ENCODE measurements at regions not wholly inside any gene's neighbourhood (a gene's known extent, or its start where the extent isn't known, plus 50 kb on each side); places are given as distances from the start of the nearest gene placed in this dataset.
"Not testable (repeated sequence)": the region's sequence is repeated elsewhere in the genome, so short reads cannot be mapped to it uniquely, and the experiment has no call there.

DNA sequence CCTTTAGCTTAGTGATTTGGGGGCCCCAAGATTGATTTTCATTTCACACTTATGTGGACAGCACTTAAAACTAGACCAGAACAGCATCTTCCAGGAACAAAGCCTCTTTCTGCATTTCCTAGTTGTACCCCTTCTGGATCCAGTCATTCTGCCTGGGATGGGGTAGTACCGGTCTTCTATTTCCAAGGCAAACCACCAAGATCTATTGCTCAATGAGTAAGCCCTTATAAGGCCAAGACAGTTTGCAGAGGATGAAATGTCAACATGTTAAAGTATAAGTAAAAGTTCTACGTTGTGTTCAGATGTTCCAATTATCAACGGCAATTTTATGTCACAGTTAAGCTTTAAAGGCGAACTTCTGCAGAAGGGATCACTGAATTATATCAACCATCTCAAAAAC lies 106.9 kb upstream of the ZNF746 start:
- no peak for DNase-seq

- DNase-seq, result not testable (repeated sequence)
Measured at GRCh38 chr7:149600669-149601330, 103.2 kb upstream of the ZNF746 start.

DNA sequence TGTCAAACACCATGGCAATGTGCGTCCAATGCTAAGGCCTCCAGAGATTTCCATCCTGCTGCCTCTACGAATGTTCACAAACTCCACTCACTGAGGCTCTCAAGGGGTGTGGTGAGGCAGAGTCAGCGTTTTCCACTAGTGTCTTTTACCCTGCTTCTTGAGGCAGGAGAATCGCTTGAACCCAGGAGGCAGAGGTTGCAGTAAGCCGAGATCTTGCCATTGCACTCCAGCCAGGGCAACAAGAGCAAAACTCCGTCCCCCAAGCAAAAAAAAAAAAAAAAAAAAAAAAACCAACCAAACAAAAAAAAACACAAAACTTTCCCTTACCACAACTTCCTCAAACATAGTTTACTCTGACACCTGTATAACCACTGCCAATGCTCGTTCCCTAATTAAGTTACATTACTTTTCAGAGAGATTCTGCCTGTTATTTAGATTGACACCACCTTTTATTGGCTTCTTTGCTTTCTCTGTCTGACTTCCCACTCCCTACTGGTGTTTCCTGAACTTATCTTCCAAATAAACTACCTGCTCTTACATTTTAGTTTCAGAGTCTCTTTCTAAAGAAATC lies 102.1 kb upstream of the ZNF746 start:
- DNase-seq, result no peak

DNA sequence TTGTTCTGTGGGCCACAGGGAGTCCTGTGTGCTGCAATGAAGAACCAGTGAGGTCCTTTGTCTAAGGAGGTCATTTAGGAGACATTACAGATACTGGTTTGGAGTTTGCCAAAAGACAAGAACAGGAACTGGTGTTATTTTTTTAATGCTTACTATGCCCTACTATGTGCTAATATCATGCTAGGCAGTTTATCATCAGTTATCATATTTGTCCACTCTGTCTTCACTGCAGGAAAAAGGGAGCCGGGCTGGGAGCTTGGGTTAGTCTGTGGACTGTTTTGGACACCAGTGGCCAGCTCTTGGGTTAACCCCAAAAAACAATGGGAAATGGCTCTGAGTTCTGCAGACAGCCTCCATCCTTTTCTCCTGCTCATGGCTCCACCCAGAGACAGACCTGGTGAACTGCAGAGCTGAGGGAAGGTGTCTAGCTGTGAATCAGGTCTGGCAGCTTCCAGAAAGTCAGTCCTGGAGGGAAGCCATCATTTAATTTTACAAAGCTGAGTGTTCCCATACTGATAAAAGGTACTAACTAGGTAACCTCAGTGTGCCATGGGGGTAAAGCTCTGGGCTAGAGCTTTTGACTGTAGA lies 101.2 kb upstream of the ZNF746 start:
- DNase-seq, result no peak

- not testable (repeated sequence) for DNase-seq
Measured at GRCh38 chr7:149597789-149598188, 100.2 kb upstream of the ZNF746 start.

- no peak for DNase-seq
Measured at GRCh38 chr7:149595541-149595940, 97.9 kb upstream of the ZNF746 start.

DNA sequence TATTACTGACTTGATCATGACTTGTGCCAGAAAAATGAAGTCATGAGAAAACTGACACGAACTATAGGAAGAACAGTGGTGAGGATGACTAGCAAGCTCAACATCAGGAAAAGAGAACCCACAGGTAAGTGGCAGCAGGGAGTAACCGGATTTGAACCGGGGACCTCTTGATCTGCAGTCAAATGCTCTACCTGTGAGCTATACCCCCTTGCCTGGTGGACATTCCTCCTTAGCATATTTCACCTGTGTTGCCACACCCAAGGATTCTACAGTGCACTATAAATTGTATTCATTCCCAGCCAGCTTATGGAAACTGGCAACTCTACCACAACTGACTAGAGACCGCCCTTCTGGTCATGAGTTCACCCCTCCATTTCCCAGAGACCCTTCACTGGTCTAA lies 97.5 kb upstream of the ZNF746 start:
- DNase-seq, result no peak

DNA sequence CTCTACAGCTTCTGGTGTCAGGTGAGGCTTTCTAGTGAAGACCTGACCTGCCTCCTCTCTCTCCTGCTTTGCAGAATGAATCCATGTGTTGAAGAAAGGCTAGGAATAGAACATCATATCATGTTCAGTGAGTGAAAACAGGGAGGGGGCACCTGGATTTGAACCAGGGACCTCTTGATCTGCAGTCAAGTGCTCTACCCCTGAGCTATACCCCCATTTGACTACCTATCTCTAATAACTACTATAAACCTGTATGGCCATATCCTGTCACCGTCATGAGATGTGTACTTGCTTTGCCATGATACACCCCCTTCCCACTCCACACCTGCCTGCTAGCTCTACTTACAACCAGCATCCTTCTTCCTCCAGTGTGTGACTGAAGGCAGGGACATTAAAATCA lies 91.3 kb upstream of the ZNF746 start:
- no peak for DNase-seq

DNA sequence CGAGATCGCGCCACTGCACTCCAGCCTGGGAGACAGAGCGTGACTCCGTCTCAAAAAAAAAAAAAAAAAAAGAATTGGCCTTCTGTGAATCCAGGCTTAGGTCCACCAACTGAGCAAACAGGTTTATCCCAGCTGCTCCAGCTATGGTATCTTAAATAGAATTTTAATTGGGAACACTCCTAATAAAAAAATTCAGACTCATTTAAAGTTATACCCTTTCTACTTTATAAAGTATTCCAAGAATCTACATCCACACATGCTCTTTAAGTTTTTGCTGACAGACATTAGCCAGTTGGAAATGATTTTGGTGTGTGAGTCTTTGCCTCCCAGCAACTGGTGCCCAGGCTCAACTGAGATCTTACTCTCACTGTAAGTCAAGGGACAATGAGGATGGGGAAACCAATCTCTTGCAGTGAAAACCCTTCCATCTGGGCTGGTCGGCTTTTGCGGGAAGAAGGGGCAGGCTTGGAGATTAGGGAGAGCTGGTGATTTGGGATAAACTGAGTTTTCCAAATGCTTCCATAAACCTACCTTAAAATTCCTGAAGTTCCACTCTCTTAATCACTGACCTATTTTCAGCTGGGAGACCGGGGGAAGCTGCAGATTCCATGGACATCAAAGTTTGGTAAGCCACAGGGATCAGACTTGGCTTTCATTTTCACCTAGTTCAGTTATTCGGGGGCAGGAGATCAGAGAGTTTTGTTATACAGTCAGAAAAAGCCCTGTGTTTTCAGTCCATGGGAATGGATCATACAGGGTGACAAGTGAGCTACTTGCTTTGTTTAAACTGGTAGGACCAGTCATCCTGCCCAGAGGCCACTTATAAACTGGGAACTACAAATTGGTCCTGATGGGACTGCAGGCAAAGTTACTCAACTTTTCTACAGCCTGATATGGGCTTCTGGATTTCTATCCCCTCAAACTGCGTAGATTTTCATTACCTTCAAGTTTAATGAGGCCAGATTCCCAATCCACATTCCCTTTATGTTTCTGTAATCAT lies 89.3 kb upstream of the ZNF746 start:
- DNase-seq, result no peak

DNA sequence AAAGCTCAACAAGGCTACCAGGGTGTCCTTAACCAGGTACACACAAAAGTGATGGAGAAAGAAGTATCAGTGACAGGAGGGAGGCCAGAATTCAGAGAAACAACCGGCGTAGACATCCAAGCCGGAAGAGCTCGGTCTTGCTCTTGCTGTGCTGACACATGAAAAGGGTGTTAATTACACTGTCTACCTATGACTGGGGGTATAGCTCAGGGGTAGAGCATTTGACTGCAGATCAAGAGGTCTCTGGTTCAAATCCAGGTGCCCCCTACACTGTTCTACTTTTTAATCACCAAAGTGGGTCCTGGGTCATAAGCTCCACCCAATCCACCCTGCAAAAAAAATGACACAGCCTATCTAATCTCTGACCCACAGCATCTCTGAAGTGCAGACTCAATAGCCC lies 86.9 kb upstream of the ZNF746 start:
- no peak for DNase-seq

DNA sequence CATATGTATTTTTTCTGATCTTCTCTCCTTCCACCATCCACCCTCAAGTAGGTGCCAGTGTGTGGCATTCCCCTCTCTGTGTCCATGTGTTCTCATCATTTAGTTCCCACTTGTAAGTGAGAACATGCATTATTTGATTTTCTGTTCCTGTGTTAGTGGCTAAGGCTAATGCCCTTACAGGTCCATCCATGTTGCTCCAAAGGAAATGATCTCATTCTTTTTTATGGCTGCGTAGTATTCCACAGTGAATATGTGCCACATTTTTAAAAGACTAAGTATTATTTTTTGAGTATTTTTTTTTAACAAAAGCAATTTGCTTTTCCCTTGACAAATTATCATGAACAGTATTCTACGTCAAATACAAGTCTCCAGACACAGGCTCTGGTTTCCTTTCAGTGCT lies 86.4 kb upstream of the ZNF746 start:
- DNase-seq, result no peak

- DNase-seq, result no peak
Measured at GRCh38 chr7:149580328-149580727, 82.7 kb upstream of the ZNF746 start.

- not testable (repeated sequence) for DNase-seq
Measured at GRCh38 chr7:149579365-149579764, 81.8 kb upstream of the ZNF746 start.

DNA sequence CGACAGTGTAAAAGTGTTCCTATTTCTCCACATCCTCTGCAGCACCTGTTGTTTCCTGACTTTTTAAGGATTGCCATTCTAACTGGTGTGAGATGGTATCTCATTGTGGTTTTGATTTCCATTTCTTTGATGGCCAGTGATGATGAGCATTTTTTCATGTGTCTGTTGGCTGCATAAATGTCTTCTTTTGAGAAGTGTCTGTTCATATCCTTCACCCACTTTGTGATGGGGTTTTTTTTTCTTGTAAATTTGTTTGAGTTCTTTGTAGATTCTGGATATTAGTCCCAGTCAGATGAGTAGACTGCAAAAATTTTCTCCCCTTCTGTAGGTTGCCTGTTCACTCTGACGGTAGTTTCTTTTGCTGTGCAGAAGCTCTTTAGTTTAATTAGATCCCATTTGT lies 76.8 kb upstream of the ZNF746 start:
- DNase-seq, result not testable (repeated sequence)

DNA sequence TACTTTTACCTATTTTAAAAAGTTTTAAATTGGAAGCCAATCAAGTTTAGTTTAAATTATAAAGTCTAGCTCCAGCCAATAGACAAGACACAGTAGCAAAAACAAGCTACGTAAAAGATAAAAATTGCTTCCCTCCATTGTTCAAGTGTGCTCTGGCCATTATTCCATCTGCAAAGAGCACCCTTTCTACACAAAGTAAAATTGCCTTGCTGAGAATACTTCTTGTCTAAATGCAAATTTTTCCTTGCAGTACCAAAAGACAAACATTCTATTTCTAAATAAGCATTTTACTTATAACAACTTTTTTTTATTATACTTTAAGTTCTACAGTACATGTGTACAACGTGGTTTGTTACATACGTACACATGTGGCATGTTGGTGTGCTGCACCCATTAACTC lies 75.9 kb upstream of the ZNF746 start:
- DNase-seq, result no peak

- not testable (repeated sequence) for DNase-seq
Measured at GRCh38 chr7:149572920-149573319, 75.3 kb upstream of the ZNF746 start.

DNA sequence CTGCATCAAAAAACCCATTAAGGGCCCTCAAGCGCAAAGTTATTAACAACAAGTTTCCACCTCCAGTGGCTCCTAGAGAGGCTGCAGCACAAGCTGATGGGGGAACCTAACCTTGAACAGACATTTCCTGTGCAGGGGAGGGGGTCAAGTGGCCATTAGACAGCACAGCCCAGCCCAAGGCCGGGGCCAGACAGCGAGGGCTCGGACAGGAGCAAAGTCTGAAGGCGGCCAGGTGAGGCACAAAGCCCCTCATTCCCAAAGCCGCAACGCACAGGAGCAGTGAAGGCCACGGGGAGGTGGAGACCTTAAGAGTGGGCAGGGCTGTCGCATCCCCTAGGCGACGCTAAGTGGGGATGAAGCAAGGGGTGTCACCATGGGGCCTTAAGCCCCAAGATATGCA lies 73.2 kb upstream of the ZNF746 start:
- DNase-seq, result no peak

DNA sequence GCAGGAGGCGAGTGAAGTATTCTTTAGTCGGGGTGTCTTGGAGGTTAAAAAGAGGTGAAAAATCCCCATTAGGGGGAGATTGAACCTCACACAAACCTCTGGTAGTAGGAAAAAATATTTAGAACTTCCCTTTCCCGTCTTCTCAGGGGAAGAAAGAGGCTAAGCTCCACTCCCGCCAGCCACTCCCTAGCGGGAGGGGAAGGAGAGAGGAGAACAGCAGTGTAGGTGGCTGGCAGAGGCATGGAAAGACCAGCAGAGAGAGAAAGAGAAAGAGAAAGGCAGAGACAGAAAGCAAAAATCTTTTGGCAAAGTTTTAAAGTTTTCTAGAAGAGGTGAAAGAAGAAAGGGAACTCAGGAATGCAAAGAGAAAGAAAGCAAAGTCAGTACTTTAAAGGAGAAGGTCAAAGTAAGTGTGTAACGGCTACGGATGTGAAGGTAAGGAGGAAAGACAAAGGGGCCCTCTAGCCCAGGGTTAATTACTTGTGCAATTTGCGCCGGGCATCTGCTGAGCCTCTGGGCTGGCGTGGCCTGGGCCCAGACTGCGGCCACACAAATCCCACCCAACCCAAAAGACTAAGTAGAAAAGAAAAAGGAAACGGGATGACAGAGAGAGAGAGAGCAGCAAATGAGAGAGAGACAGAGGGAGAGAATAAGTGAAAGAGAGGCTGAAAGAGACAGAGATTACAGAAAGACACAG lies 72.3 kb upstream of the ZNF746 start:
- no peak for DNase-seq

DNA sequence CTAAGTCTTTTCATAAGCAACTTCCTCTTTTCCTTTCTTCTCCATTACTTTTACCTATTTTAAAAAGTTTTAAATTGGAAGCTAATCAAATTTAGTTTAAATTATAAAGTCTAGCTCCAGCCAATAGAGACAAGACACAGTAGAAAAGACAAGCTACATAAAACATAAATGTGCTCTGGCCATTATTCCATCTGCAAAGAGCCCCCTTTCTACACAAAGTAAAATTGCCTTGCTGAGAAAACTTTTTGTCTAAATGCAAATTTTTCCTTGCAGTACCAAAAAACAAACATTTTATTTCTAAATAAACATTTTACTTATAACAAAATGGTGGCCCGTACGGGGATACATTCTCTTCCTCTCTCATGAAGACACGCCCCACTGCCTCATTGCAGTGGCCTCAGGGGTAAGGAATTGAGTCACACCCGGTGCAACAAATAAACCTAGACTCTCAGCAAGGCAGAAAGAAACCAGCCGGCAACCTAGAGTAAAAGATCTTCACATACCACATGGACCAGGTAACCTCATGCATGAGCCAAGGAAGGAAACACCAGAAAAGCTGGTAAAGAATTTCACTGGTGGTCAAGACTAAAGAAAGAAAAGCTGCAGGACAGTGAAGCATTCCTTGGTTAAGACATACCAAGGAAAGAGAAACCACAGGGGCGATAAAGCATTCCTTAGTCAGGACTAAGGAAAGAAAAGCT lies 71.6 kb upstream of the ZNF746 start:
- DNase-seq, result no peak

DNA sequence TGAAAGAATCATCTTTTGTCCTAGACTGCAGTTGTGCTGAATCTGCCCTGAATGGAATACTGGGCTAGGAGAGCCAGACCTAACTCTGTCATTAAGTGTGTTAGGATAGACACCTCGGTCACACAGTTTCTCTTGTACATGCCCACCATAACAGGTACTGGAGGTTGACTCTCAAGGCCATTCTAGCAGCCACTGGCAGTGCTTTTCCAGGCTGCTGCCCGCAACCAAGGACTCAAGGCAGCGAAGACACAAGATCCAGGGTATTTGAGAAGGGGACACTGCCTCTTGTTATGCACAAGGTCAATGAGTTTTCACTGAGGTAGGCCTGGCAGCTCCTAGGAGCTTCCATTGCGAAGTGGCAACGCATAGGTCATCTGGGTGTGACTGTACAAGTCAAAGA lies 70.6 kb upstream of the ZNF746 start:
- DNase-seq, result no peak

GRCh38 chr7:149566103-149566502 lies 68.5 kb upstream of the ZNF746 start:
- no peak for DNase-seq

GRCh38 chr7:149565096-149565382 lies 67.4 kb upstream of the ZNF746 start:
- DNase-seq, result no peak
